Endothelial cell of umbilical vein (primary cell): ENCODE measurements at regions not wholly inside any gene's neighbourhood (a gene's known extent, or its start where the extent isn't known, plus 50 kb on each side); places are given as distances from the start of the nearest gene placed in this dataset.

Experiments used
- BruUV-seq: library from RNA; stranded (reverse); fragments of 400-500 nt; replicated peaks from 2 replicates; lab custom pipeline; 2021; lab: Mats Ljungman, UMichigan
- CTCF ChIA-PET: fragments of 300-600, 350-600 bp; sonication (Branson Sonifier 250); formaldehyde crosslinking; loops from one replicate; lab custom pipeline; 2021; ENCODE audit warnings: antibody characterized with exemption, inconsistent platforms; lab: Charles Lee
- POLR2A ChIA-PET: fragments of 300-600, 350-600 bp; sonication (Branson Sonifier 250); formaldehyde crosslinking; loops from one replicate; lab custom pipeline; 2021; ENCODE audit warnings: antibody characterized with exemption, inconsistent platforms; lab: Charles Lee
- DNase-seq: peaks from one replicate; pipeline ENCODE4 v3.0.0-alpha.2; 2011; ENCODE audit warnings: low read depth, low spot score
- FAIRE-seq: peaks from 2 replicates; lab custom pipeline; 2011; peaks lifted over from hg19 to GRCh38; lab: Jason Lieb, UNC
- H2AFZ ChIP-seq: 2 replicates; pipeline ENCODE4 v1.6.0; 2012; ENCODE audit warnings: low read depth, low read length, control low read depth, inconsistent platforms
- H3K27ac ChIP-seq: 2 replicates; pipeline ENCODE4 v1.5.1; 2011; ENCODE audit warnings: low read depth, mild to moderate bottlenecking, control low read depth, low read length, moderate library complexity; ENCODE audit not compliant: insufficient read depth
- H3K27me3 ChIP-seq, 2 experiments: 2 replicates each; pipeline versions ENCODE4 v1.6.0 to v1.6.1; 2011; ENCODE audit warnings: low read length in 2 of 2, mixed read lengths in 1 of 2; ENCODE audit not compliant: control insufficient read depth in 2 of 2, insufficient read depth in 2 of 2
- H3K36me3 ChIP-seq, 2 experiments: 2 replicates in 1 of 2; 3 replicates in 1 of 2; pipeline ENCODE4 v1.5.1; 2011; ENCODE audit warnings: low read length in 2 of 2, mild to moderate bottlenecking in 1 of 2, moderate library complexity in 1 of 2; ENCODE audit not compliant: control insufficient read depth in 2 of 2, insufficient read depth in 2 of 2; ENCODE audit errors: extremely low read depth in 1 of 2
- H3K4me1 ChIP-seq: 3 replicates; pipeline ENCODE4 v1.5.1; 2011; ENCODE audit warnings: mild to moderate bottlenecking, low read length; ENCODE audit not compliant: control insufficient read depth, insufficient read depth; ENCODE audit errors: extremely low read depth
- H3K4me2 ChIP-seq: 2 replicates; pipeline ENCODE4 v1.6.1; 2011; ENCODE audit warnings: low read length, control low read depth, mixed read lengths; ENCODE audit not compliant: insufficient read depth
- H3K4me3 ChIP-seq, 3 experiments: fragments of 200-600 bp in 1 of 3; sonication (generic), shearing (Covaris generic) in 1 of 3; replicated peaks in 1 of 3; 2 replicates each; pipeline ENCODE4 v1.5.1; 2011 to 2016; ENCODE audit warnings: control low read depth in 3 of 3, low read length in 3 of 3, mild to moderate bottlenecking in 2 of 3, inconsistent platforms in 1 of 3, low read depth in 1 of 3, moderate library complexity in 1 of 3; ENCODE audit not compliant: insufficient read depth in 1 of 3
- H3K79me2 ChIP-seq: 2 replicates; pipeline ENCODE4 v1.6.0; 2012; ENCODE audit warnings: low read length, inconsistent platforms; ENCODE audit not compliant: control insufficient read depth, insufficient read depth
- H3K9ac ChIP-seq: replicated peaks from 2 replicates; pipeline ENCODE3; 2011; ENCODE audit warnings: low read length, control low read depth; ENCODE audit not compliant: insufficient read depth; ENCODE audit errors: extremely low read depth
- H3K9me1 ChIP-seq: replicated peaks from 3 replicates; pipeline ENCODE4 v1.6.0; 2011; ENCODE audit warnings: mild to moderate bottlenecking, low read length; ENCODE audit not compliant: control insufficient read depth, insufficient read depth; ENCODE audit errors: extremely low read depth
- H3K9me3 ChIP-seq: replicated peaks from 2 replicates; pipeline ENCODE4 v1.5.1; 2012; ENCODE audit warnings: low read length, inconsistent platforms; ENCODE audit not compliant: control insufficient read depth, insufficient read depth
- H4K20me1 ChIP-seq: replicated peaks from 2 replicates; pipeline ENCODE3; 2011; ENCODE audit warnings: mild to moderate bottlenecking, low read length; ENCODE audit not compliant: control insufficient read depth, insufficient read depth; ENCODE audit errors: extremely low read depth
- CTCF ChIP-seq, 2 donors: IDR thresholded peaks; 1 replicate in 1 of 2; 2 replicates in 1 of 2; pipeline ENCODE4 v1.5.1; 2011; ENCODE audit warnings: low read length in 2 of 2, mild to moderate bottlenecking in 2 of 2, moderate library complexity in 2 of 2, control low read depth in 1 of 2, inconsistent platforms in 1 of 2, low read depth in 1 of 2; ENCODE audit not compliant: insufficient read depth in 1 of 2; ENCODE audit errors: extremely low read depth in 1 of 2
- EZH2 ChIP-seq: IDR thresholded peaks from 2 replicates; pipeline ENCODE4 v1.6.1; 2012; ENCODE audit warnings: borderline replicate concordance, low read depth, mild to moderate bottlenecking, moderate library complexity, low read length, inconsistent platforms; ENCODE audit not compliant: severe bottlenecking
- FOS ChIP-seq: IDR thresholded peaks from 2 replicates; pipeline ENCODE4 v1.6.1; 2011; ENCODE audit warnings: mild to moderate bottlenecking, low read length, moderate library complexity, borderline replicate concordance; ENCODE audit not compliant: insufficient read depth
- GATA2 ChIP-seq: IDR thresholded peaks from 2 replicates; pipeline ENCODE4 v1.7.0; 2011; ENCODE audit warnings: low read depth, mild to moderate bottlenecking, moderate library complexity, mixed read lengths, low read length; ENCODE audit not compliant: insufficient read length, insufficient read depth
- JUN ChIP-seq: IDR thresholded peaks from 2 replicates; pipeline ENCODE4 v1.6.1; 2011; ENCODE audit warnings: borderline replicate concordance, low read depth; ENCODE audit not compliant: insufficient read length, insufficient read depth
- MYC ChIP-seq: IDR thresholded peaks from one replicate; pipeline ENCODE4 v1.6.1; 2011; ENCODE audit warnings: mild to moderate bottlenecking, low read depth, low read length
- POLR2A ChIP-seq: IDR thresholded peaks from 2 replicates; pipeline ENCODE4 v1.6.1; 2012; ENCODE audit warnings: low read depth, mild to moderate bottlenecking, control low read depth, low read length
- POLR2AphosphoS5 ChIP-seq: IDR thresholded peaks from 2 replicates; pipeline ENCODE4 v1.6.1; 2012; ENCODE audit warnings: low read depth, mild to moderate bottlenecking, control low read depth, low read length, moderate library complexity; ENCODE audit not compliant: insufficient read depth
- dilution Hi-C: fragments of 300-500 bp; cut with MboI; formaldehyde crosslinking; loops from one replicate; pipeline ENCODE4 v1.15.0; 2019; ENCODE audit warnings: low sequenced_read_pairs; ENCODE audit not compliant: extremely low pct_ligation_motif_present
- intact Hi-C: fragments of 100-400 bp; cut with micrococcal nuclease; formaldehyde crosslinking; loops from one replicate; pipeline ENCODE4 v1.10.0; 2022
- TF ChIP-seq, protein P1 (sequence below): IDR thresholded peaks from 2 replicates; pipeline ENCODE4 v1.6.1; 2011; ENCODE audit not compliant: insufficient read depth, insufficient read length

GRCh38 chr4:23680671-23681518 is 209.0 kb downstream of the PPARGC1A start:
- no peak overlapping the region for H3K4me2 ChIP-seq
- POLR2A ChIA-PET = no interaction called here
- H3K9me3 ChIP-seq = peaks cover 1% of the 10 kb centered on the region
- H3K27me3 ChIP-seq = no peaks in the 10 kb centered on the region
- DNase-seq = no peak
- no peak overlapping the region for H2AFZ ChIP-seq
- no peak for FAIRE-seq
- H4K20me1 ChIP-seq = no peaks in the 10 kb centered on the region
- TF ChIP-seq POLR2A (no peak), JUN (no peak)
- no peak overlapping the region for H3K27ac ChIP-seq
- BruUV-seq = no TSS peak
- CTCF ChIA-PET = no interaction called here
- H3K4me1 ChIP-seq = no peaks in the 10 kb centered on the region
- H3K9ac ChIP-seq = no peak overlapping the region
- no peak overlapping the region for H3K4me3 ChIP-seq
- H3K79me2 ChIP-seq = no peaks in the 10 kb centered on the region
- H3K36me3 ChIP-seq = no peaks in the 10 kb centered on the region
- no peaks in the 10 kb centered on the region for H3K9me1 ChIP-seq
- intact Hi-C loops = no loop called here
- dilution Hi-C loops = no loop called here

DNA sequence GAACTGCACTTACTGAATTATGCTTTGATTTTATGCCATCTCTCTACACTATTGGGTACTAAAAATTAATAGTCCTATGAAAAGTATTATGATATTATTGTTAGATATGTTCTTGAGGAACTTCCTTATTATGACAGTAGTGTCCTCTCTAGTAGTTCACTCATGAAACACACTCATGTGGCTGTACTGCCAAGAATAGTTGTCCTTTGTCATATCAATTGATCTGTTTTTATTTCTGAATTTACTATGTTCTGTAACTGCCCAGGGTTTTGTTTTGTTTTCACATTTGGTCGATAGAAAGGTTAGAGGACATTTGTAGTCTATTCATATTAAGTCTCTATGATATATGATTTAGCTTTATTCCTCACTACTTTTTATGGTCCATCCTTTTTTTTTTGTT is 215.2 kb downstream of the PPARGC1A start:
- Histone ChIP-seq H3K9me3 (no peaks in the 10 kb centered on the region), H4K20me1 (no peaks in the 10 kb centered on the region), H3K9me1 (no peaks in the 10 kb centered on the region), H3K4me1 (no peaks in the 10 kb centered on the region), H3K79me2 (no peaks in the 10 kb centered on the region), H3K27ac (no peak overlapping the region), H3K4me2 (no peak overlapping the region), H3K36me3 (no peaks in the 10 kb centered on the region), H3K9ac (no peak overlapping the region), H2AFZ (no peak overlapping the region), H3K4me3 (no peak overlapping the region), H3K27me3 (no peaks in the 10 kb centered on the region)
- TF ChIP-seq FOS (no peak), POLR2A (no peak), CTCF (IDR thresholded peaks at IDR 0.05; ENCODE audit: extremely low read depth in 1 of 2, insufficient read depth in 1 of 2, low read depth in 1 of 2, low read length in 2 of 2) (no peak), GATA2 (no peak), POLR2AphosphoS5 (no peak), EZH2 (no peak), MYC (no peak), JUN (no peak)
- TF ChIP-seq, protein P1, sequence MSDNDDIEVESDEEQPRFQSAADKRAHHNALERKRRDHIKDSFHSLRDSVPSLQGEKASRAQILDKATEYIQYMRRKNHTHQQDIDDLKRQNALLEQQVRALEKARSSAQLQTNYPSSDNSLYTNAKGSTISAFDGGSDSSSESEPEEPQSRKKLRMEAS = no peak
- dilution Hi-C loops = no loop called here
- intact Hi-C loops = no loop called here
- ChIA-PET CTCF (no interaction called here), POLR2A (no interaction called here)
- FAIRE-seq (no peak), DNase-seq (no peak)
- no TSS peak for BruUV-seq
